ENCODE measurements at regions not wholly inside any gene's neighbourhood (a gene's known extent, or its start where the extent isn't known, plus 50 kb on each side); places are given as distances from the start of the nearest gene placed in this dataset.

DNA sequence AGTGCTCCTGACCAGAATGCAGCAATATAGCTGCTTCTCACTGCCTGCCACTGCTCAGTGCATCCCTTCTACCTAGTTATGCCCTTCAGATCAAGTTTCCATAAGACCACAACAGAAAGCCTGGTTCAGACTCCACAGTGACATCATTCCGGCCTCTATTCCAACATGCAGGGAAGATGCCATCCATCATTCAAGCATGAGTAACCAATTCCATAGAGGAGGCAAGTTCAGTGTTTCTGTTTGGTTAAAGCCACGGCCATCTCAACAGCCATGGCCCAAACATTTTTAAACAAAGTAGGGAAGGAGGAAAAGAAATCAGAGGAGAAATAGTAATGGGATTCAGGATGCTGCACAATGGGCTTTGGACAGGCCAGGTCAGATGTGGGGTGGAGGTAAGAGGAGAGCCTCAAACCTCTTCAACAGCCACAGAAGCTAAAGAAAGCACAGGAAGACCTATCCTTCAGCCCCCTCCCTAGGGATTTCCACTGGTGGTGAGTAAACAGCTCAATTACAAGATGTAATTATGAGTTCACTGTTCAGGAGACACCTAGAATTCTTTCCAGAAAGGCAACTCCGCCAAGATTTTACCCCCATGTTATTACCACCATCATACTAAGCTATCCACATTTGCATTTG lies 484.9 kb downstream of the SETD4 start:
- no peak overlapping the region for H3K27ac Mint-ChIP-seq
- 91% methylated on average over 2 of the region's 3 CpGs for WGBS (ENCODE audit: insufficient coverage)
- no peak overlapping the region for H3K4me3 Mint-ChIP-seq
- no peaks in the 10 kb centered on the region for H3K4me1 ChIP-seq (ENCODE audit: control insufficient read depth, insufficient read depth, low read length)
- H3K27me3 Mint-ChIP-seq (ENCODE audit: low read depth in 2 of 2) = peaks cover 22 to 73% of the 10 kb centered on the region in 2 donors
- no peaks in the 10 kb centered on the region for H3K36me3 ChIP-seq (ENCODE audit: control insufficient read depth, insufficient read depth, low read length)
- H3K4me1 Mint-ChIP-seq = no peaks in the 10 kb centered on the region
- no peak overlapping the region for H3K27ac ChIP-seq (ENCODE audit: low read length)
- ATAC-seq (no peak), DNase-seq (no peak)
- TF ChIP-seq CTCF (IDR thresholded peaks at IDR 0.05) = no peak
- no peaks in the 10 kb centered on the region for H3K9me3 ChIP-seq (ENCODE audit: control insufficient read depth, insufficient read depth, low read length)
- H3K27me3 ChIP-seq (ENCODE audit: control insufficient read depth, insufficient read depth, low read length) = no peaks in the 10 kb centered on the region
- H3K36me3 Mint-ChIP-seq = no peaks in the 10 kb centered on the region
- intact Hi-C loops (cut with micrococcal nuclease) = no loop called here
- H3K9me3 Mint-ChIP-seq = no peaks in the 10 kb centered on the region
- H3K4me3 ChIP-seq (ENCODE audit: low read length) = no peak overlapping the region

DNA sequence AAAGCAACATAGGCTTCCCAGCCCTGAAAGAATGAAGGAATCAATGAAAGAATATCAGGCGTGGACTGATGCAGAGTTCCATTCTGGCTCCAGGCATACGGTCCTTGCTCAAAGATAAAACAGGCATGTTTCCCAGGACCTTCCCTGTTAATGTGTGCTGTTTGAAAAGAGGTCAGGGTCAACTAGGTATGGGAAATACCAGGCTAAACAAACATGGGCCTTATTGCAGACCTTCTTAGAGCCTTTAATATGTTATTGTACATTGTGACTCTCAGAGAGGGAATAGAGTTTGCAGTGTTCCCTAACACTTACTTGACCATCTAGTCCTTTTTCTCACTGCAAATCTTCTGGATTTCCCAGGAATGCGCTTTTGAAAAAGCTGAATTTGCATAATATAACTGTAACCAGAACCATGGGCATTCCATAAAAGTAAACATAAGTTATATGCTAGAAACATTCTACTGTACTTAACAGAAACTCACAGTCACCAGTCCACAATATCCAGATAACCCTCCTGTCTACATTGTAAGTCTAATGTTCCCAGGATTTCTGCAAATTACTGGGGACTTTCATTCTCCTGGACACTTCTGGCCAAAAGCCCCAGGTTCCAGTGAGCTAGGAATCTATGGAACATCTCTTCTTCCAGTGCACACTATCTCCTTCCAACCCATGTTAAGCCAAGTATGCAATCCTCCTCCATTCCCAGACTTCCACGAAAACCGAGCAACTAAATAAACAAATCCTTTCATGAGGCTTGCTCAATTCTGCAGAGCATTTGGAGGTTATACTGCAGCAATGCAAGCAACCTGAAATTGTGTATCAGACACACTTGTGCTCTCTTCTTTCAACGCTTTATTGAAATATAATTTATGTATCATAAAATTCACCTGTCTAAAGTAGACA lies 486.6 kb downstream of the SETD4 start:
- 87% methylated on average over 5 of the region's 6 CpGs for WGBS (ENCODE audit: insufficient coverage)
- Mint-ChIP-seq H3K36me3 (no peaks in the 10 kb centered on the region), H3K27ac (no peak overlapping the region), H3K9me3 (no peaks in the 10 kb centered on the region), H3K4me3 (no peak overlapping the region), H3K27me3 (ENCODE audit: low read depth in 2 of 2) (peaks cover 21 to 63% of the 10 kb centered on the region in 2 donors), H3K4me1 (no peaks in the 10 kb centered on the region)
- H3K27ac ChIP-seq (ENCODE audit: low read length) = no peak overlapping the region
- intact Hi-C loops (cut with micrococcal nuclease) = no loop called here
- no peaks in the 10 kb centered on the region for H3K36me3 ChIP-seq (ENCODE audit: control insufficient read depth, insufficient read depth, low read length)
- H3K4me1 ChIP-seq (ENCODE audit: control insufficient read depth, insufficient read depth, low read length) = no peaks in the 10 kb centered on the region
- DNase-seq (no peak), ATAC-seq (no peak)
- H3K9me3 ChIP-seq (ENCODE audit: control insufficient read depth, insufficient read depth, low read length) = no peaks in the 10 kb centered on the region
- TF ChIP-seq CTCF (IDR thresholded peaks at IDR 0.05) = no peak
- H3K4me3 ChIP-seq (ENCODE audit: low read length) = no peak overlapping the region
- H3K27me3 ChIP-seq (ENCODE audit: control insufficient read depth, insufficient read depth, low read length) = no peaks in the 10 kb centered on the region

DNA sequence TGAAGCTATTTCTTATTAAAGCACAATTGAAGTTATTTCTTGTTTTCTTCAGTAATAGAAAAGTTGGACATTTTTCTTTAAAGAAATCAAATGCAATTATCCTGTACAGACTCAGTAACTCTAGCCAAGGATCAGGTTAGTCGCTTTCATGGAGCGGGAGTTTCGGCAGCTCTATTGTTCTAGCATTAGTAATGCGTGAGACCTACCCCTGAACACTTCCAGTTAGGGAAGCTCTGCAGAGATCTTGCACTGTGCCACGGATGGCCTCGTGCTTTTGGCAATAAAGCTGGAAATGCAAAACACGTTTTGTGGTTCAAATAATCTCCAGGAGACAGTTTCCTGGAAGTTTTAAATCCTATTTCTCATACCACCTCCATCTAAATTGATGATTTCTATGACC lies 488.4 kb downstream of the SETD4 start:
- DNase-seq (no peak), ATAC-seq (no peak)
- no peaks in the 10 kb centered on the region for H3K36me3 ChIP-seq (ENCODE audit: control insufficient read depth, insufficient read depth, low read length)
- H3K4me3 ChIP-seq (ENCODE audit: low read length) = no peak overlapping the region
- intact Hi-C loops (cut with micrococcal nuclease) = no loop called here
- H3K27me3 ChIP-seq (ENCODE audit: control insufficient read depth, insufficient read depth, low read length) = no peaks in the 10 kb centered on the region
- Mint-ChIP-seq H3K4me1 (no peaks in the 10 kb centered on the region), H3K36me3 (no peaks in the 10 kb centered on the region), H3K4me3 (no peak overlapping the region), H3K27ac (no peak overlapping the region), H3K9me3 (no peaks in the 10 kb centered on the region), H3K27me3 (ENCODE audit: low read depth in 2 of 2) (peaks cover 19 to 54% of the 10 kb centered on the region in 2 donors)
- no peaks in the 10 kb centered on the region for H3K9me3 ChIP-seq (ENCODE audit: control insufficient read depth, insufficient read depth, low read length)
- no peak for TF ChIP-seq CTCF (IDR thresholded peaks at IDR 0.05)
- no peak overlapping the region for H3K27ac ChIP-seq (ENCODE audit: low read length)
- 78% methylated on average over 7 of the region's 7 CpGs for WGBS (ENCODE audit: insufficient coverage)
- H3K4me1 ChIP-seq (ENCODE audit: control insufficient read depth, insufficient read depth, low read length) = no peaks in the 10 kb centered on the region

All from natural killer cell (primary cell).